Endothelial cell of umbilical vein (primary cell): ENCODE measurements at regions not wholly inside any gene's neighbourhood (a gene's known extent, or its start where the extent isn't known, plus 50 kb on each side); places are given as distances from the start of the nearest gene placed in this dataset.

ENCODE experiments used
- BruUV-seq: library from RNA; stranded (reverse); fragments of 400-500 nt; replicated peaks from 2 replicates; lab custom pipeline; 2021; lab: Mats Ljungman, UMichigan
- CTCF ChIA-PET: fragments of 300-600, 350-600 bp; sonication (Branson Sonifier 250); formaldehyde crosslinking; loops from one replicate; lab custom pipeline; 2021; ENCODE audit warnings: antibody characterized with exemption, inconsistent platforms; lab: Charles Lee
- POLR2A ChIA-PET: fragments of 300-600, 350-600 bp; sonication (Branson Sonifier 250); formaldehyde crosslinking; loops from one replicate; lab custom pipeline; 2021; ENCODE audit warnings: antibody characterized with exemption, inconsistent platforms; lab: Charles Lee
- DNase-seq: peaks from one replicate; pipeline ENCODE4 v3.0.0-alpha.2; 2011; ENCODE audit warnings: low read depth, low spot score
- FAIRE-seq: peaks from 2 replicates; lab custom pipeline; 2011; peaks lifted over from hg19 to GRCh38; lab: Jason Lieb, UNC
- H2AFZ ChIP-seq: 2 replicates; pipeline ENCODE4 v1.6.0; 2012; ENCODE audit warnings: low read depth, low read length, control low read depth, inconsistent platforms
- H3K27ac ChIP-seq: 2 replicates; pipeline ENCODE4 v1.5.1; 2011; ENCODE audit warnings: low read depth, mild to moderate bottlenecking, control low read depth, low read length, moderate library complexity; ENCODE audit not compliant: insufficient read depth
- H3K27me3 ChIP-seq, 2 experiments: 2 replicates each; pipeline versions ENCODE4 v1.6.0 to v1.6.1; 2011; ENCODE audit warnings: low read length in 2 of 2, mixed read lengths in 1 of 2; ENCODE audit not compliant: control insufficient read depth in 2 of 2, insufficient read depth in 2 of 2
- H3K36me3 ChIP-seq, 2 experiments: 2 replicates in 1 of 2; 3 replicates in 1 of 2; pipeline ENCODE4 v1.5.1; 2011; ENCODE audit warnings: low read length in 2 of 2, mild to moderate bottlenecking in 1 of 2, moderate library complexity in 1 of 2; ENCODE audit not compliant: control insufficient read depth in 2 of 2, insufficient read depth in 2 of 2; ENCODE audit errors: extremely low read depth in 1 of 2
- H3K4me1 ChIP-seq: 3 replicates; pipeline ENCODE4 v1.5.1; 2011; ENCODE audit warnings: mild to moderate bottlenecking, low read length; ENCODE audit not compliant: control insufficient read depth, insufficient read depth; ENCODE audit errors: extremely low read depth
- H3K4me2 ChIP-seq: 2 replicates; pipeline ENCODE4 v1.6.1; 2011; ENCODE audit warnings: low read length, control low read depth, mixed read lengths; ENCODE audit not compliant: insufficient read depth
- H3K4me3 ChIP-seq, 3 experiments: fragments of 200-600 bp in 1 of 3; sonication (generic), shearing (Covaris generic) in 1 of 3; replicated peaks in 1 of 3; 2 replicates each; pipeline ENCODE4 v1.5.1; 2011 to 2016; ENCODE audit warnings: control low read depth in 3 of 3, low read length in 3 of 3, mild to moderate bottlenecking in 2 of 3, inconsistent platforms in 1 of 3, low read depth in 1 of 3, moderate library complexity in 1 of 3; ENCODE audit not compliant: insufficient read depth in 1 of 3
- H3K79me2 ChIP-seq: 2 replicates; pipeline ENCODE4 v1.6.0; 2012; ENCODE audit warnings: low read length, inconsistent platforms; ENCODE audit not compliant: control insufficient read depth, insufficient read depth
- H3K9ac ChIP-seq: replicated peaks from 2 replicates; pipeline ENCODE3; 2011; ENCODE audit warnings: low read length, control low read depth; ENCODE audit not compliant: insufficient read depth; ENCODE audit errors: extremely low read depth
- H3K9me1 ChIP-seq: replicated peaks from 3 replicates; pipeline ENCODE4 v1.6.0; 2011; ENCODE audit warnings: mild to moderate bottlenecking, low read length; ENCODE audit not compliant: control insufficient read depth, insufficient read depth; ENCODE audit errors: extremely low read depth
- H3K9me3 ChIP-seq: replicated peaks from 2 replicates; pipeline ENCODE4 v1.5.1; 2012; ENCODE audit warnings: low read length, inconsistent platforms; ENCODE audit not compliant: control insufficient read depth, insufficient read depth
- H4K20me1 ChIP-seq: replicated peaks from 2 replicates; pipeline ENCODE3; 2011; ENCODE audit warnings: mild to moderate bottlenecking, low read length; ENCODE audit not compliant: control insufficient read depth, insufficient read depth; ENCODE audit errors: extremely low read depth
- CTCF ChIP-seq, 2 donors: IDR thresholded peaks; 1 replicate in 1 of 2; 2 replicates in 1 of 2; pipeline ENCODE4 v1.5.1; 2011; ENCODE audit warnings: low read length in 2 of 2, mild to moderate bottlenecking in 2 of 2, moderate library complexity in 2 of 2, control low read depth in 1 of 2, inconsistent platforms in 1 of 2, low read depth in 1 of 2; ENCODE audit not compliant: insufficient read depth in 1 of 2; ENCODE audit errors: extremely low read depth in 1 of 2
- EZH2 ChIP-seq: IDR thresholded peaks from 2 replicates; pipeline ENCODE4 v1.6.1; 2012; ENCODE audit warnings: borderline replicate concordance, low read depth, mild to moderate bottlenecking, moderate library complexity, low read length, inconsistent platforms; ENCODE audit not compliant: severe bottlenecking
- FOS ChIP-seq: IDR thresholded peaks from 2 replicates; pipeline ENCODE4 v1.6.1; 2011; ENCODE audit warnings: mild to moderate bottlenecking, low read length, moderate library complexity, borderline replicate concordance; ENCODE audit not compliant: insufficient read depth
- GATA2 ChIP-seq: IDR thresholded peaks from 2 replicates; pipeline ENCODE4 v1.7.0; 2011; ENCODE audit warnings: low read depth, mild to moderate bottlenecking, moderate library complexity, mixed read lengths, low read length; ENCODE audit not compliant: insufficient read length, insufficient read depth
- JUN ChIP-seq: IDR thresholded peaks from 2 replicates; pipeline ENCODE4 v1.6.1; 2011; ENCODE audit warnings: borderline replicate concordance, low read depth; ENCODE audit not compliant: insufficient read length, insufficient read depth
- MYC ChIP-seq: IDR thresholded peaks from one replicate; pipeline ENCODE4 v1.6.1; 2011; ENCODE audit warnings: mild to moderate bottlenecking, low read depth, low read length
- POLR2A ChIP-seq: IDR thresholded peaks from 2 replicates; pipeline ENCODE4 v1.6.1; 2012; ENCODE audit warnings: low read depth, mild to moderate bottlenecking, control low read depth, low read length
- POLR2AphosphoS5 ChIP-seq: IDR thresholded peaks from 2 replicates; pipeline ENCODE4 v1.6.1; 2012; ENCODE audit warnings: low read depth, mild to moderate bottlenecking, control low read depth, low read length, moderate library complexity; ENCODE audit not compliant: insufficient read depth
- dilution Hi-C: fragments of 300-500 bp; cut with MboI; formaldehyde crosslinking; loops from one replicate; pipeline ENCODE4 v1.15.0; 2019; ENCODE audit warnings: low sequenced_read_pairs; ENCODE audit not compliant: extremely low pct_ligation_motif_present
- intact Hi-C: fragments of 100-400 bp; cut with micrococcal nuclease; formaldehyde crosslinking; loops from one replicate; pipeline ENCODE4 v1.10.0; 2022
- TF ChIP-seq, protein P1 (sequence below): IDR thresholded peaks from 2 replicates; pipeline ENCODE4 v1.6.1; 2011; ENCODE audit not compliant: insufficient read depth, insufficient read length

DNA sequence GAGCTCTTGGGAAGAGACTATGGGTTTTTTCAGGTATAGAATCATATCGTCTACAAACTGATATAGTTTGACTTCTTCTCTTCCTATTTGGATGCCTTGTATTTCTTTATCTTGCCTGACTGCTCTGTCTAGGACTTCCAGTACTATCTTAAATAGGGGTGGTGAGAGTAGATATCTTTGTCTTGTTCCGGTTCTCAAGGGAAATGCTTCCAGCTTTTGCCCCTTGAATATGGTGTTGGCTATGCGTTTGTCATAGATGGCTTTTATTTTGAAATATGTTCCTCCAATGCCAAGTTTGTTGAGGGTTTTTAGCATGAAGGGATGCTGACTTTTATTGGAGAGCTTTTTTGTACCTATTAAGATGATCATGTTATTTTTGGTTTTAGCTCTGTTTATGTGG lies 170.3 kb downstream of the PTGER3 start:
- H3K79me2 ChIP-seq, result no peaks in the 10 kb centered on the region
- no peak for DNase-seq
- FAIRE-seq, result no peak
- no peaks in the 10 kb centered on the region for H3K27me3 ChIP-seq
- H3K4me1 ChIP-seq, result no peaks in the 10 kb centered on the region
- no peak overlapping the region for H3K27ac ChIP-seq
- ChIA-PET CTCF (no interaction called here), POLR2A (no interaction called here)
- intact Hi-C loops (no loop called here), dilution Hi-C loops (no loop called here)
- no peaks in the 10 kb centered on the region for H3K9me1 ChIP-seq
- no peak overlapping the region for H2AFZ ChIP-seq
- TF ChIP-seq, protein P1, sequence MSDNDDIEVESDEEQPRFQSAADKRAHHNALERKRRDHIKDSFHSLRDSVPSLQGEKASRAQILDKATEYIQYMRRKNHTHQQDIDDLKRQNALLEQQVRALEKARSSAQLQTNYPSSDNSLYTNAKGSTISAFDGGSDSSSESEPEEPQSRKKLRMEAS, result no peak
- TF ChIP-seq POLR2AphosphoS5 (no peak), GATA2 (no peak), JUN (no peak), EZH2 (no peak), MYC (no peak), POLR2A (no peak), FOS (no peak)
- H3K4me2 ChIP-seq, result no peak overlapping the region
- no peaks in the 10 kb centered on the region for H4K20me1 ChIP-seq
- H3K4me3 ChIP-seq, result no peak overlapping the region
- H3K9ac ChIP-seq, result no peak overlapping the region
- BruUV-seq, result no TSS peak
- no peaks in the 10 kb centered on the region for H3K36me3 ChIP-seq
- no peaks in the 10 kb centered on the region for H3K9me3 ChIP-seq

DNA sequence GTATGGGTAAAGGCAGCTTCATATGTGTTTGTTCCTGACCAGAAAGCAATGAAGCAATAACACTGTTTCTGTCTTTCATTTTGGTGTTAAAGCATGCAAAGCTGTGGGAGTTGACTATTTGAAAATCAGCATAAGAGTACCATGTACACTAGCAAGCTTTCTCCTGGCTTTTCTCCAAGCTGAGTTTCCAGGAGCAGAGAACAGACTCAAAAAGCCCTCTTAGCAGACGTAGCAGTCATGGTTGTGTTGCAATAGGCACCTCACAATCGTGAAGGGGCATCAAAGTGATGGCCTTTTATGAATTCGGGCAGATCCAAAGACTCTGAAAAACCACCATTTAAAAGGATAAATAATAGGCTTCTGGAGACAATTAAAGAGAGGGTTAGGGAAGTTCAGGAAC lies 159.7 kb downstream of the PTGER3 start:
- dilution Hi-C loops, result no loop called here
- no peak for TF ChIP-seq CTCF (IDR thresholded peaks at IDR 0.05; ENCODE audit: extremely low read depth in 1 of 2, insufficient read depth in 1 of 2, low read depth in 1 of 2, low read length in 2 of 2)
- no peak for TF ChIP-seq FOS
- TF ChIP-seq GATA2, result no peak
- no peak for TF ChIP-seq POLR2AphosphoS5
- TF ChIP-seq EZH2, result no peak
- TF ChIP-seq JUN, result no peak
- TF ChIP-seq, protein P1, result no peak
- no peak for TF ChIP-seq POLR2A
- TF ChIP-seq MYC, result no peak
- BruUV-seq, result no TSS peak
- H3K4me2 ChIP-seq, result no peak overlapping the region
- no peak overlapping the region for H3K9ac ChIP-seq
- ChIA-PET CTCF (no interaction called here), POLR2A (no interaction called here)
- no peaks in the 10 kb centered on the region for H3K9me3 ChIP-seq
- H3K9me1 ChIP-seq, result no peaks in the 10 kb centered on the region
- no peaks in the 10 kb centered on the region for H3K4me1 ChIP-seq
- intact Hi-C loops, result no loop called here
- no peak overlapping the region for H3K27ac ChIP-seq
- FAIRE-seq (no peak), DNase-seq (no peak)
- no peaks in the 10 kb centered on the region for H3K27me3 ChIP-seq
- no peaks in the 10 kb centered on the region for H3K36me3 ChIP-seq
- H3K79me2 ChIP-seq, result no peaks in the 10 kb centered on the region
- H3K4me3 ChIP-seq, result no peak overlapping the region
- H4K20me1 ChIP-seq, result no peaks in the 10 kb centered on the region
- H2AFZ ChIP-seq, result no peak overlapping the region
